ENCODE measurements at regions not wholly inside any gene's neighbourhood (a gene's known extent, or its start where the extent isn't known, plus 50 kb on each side); places are given as distances from the start of the nearest gene placed in this dataset.

DNA sequence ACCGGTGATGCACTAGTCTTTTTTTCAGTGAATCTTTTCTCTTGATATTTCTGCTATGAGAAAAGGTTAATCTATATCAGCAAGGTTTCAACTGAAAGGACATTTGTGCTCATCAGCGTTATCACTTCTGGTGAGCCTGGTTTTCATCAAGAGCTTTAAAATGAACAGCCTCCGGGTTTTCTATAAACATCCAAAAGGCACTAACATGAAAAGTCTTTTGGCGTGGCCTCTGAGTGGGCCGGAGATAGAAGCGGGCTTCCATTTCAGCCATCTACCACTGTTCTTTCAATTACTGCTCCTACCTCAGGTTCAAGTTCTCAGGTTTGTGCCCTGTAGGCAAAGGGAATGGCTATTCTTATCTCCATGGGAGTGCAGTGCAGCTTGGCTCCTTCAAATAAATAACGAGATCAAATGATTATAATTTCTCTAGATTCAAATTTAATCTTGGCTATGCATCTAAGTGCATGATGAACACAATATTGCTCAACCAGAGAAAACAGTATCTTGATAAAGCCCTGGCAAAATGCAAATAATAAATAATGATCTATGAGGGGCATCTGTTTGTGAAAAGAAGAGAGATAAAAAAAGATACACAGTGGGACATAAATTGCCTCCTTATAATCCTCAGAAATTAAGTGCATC lies 314.8 kb downstream of the CDH2 start:
- no peak for TF ChIP-seq YY1 (IDR thresholded peaks at IDR 0.05; ENCODE audit: extremely low read depth, insufficient replicate concordance, low read depth, low read length)
- TF ChIP-seq, protein P1, sequence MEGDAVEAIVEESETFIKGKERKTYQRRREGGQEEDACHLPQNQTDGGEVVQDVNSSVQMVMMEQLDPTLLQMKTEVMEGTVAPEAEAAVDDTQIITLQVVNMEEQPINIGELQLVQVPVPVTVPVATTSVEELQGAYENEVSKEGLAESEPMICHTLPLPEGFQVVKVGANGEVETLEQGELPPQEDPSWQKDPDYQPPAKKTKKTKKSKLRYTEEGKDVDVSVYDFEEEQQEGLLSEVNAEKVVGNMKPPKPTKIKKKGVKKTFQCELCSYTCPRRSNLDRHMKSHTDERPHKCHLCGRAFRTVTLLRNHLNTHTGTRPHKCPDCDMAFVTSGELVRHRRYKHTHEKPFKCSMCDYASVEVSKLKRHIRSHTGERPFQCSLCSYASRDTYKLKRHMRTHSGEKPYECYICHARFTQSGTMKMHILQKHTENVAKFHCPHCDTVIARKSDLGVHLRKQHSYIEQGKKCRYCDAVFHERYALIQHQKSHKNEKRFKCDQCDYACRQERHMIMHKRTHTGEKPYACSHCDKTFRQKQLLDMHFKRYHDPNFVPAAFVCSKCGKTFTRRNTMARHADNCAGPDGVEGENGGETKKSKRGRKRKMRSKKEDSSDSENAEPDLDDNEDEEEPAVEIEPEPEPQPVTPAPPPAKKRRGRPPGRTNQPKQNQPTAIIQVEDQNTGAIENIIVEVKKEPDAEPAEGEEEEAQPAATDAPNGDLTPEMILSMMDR (IDR thresholded peaks at IDR 0.05 in 2 of 3, conservative IDR thresholded peaks at IDR 0.05 in 1 of 3; ENCODE audit: borderline replicate concordance in 1 of 3, insufficient read depth in 1 of 3, low read depth in 2 of 3, low read length in 2 of 3): no peak
- no peak for TF ChIP-seq POLR2AphosphoS5 (IDR thresholded peaks at IDR 0.05; ENCODE audit: low read depth, low read length)
- TF ChIP-seq, protein P2, sequence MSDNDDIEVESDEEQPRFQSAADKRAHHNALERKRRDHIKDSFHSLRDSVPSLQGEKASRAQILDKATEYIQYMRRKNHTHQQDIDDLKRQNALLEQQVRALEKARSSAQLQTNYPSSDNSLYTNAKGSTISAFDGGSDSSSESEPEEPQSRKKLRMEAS (IDR thresholded peaks at IDR 0.05): no peak
- TF ChIP-seq SRF (IDR thresholded peaks at IDR 0.05; ENCODE audit: low read depth): no peak
- TF ChIP-seq POLR2A (IDR thresholded peaks at IDR 0.05; ENCODE audit: borderline replicate concordance, extremely low read depth, insufficient read depth, insufficient read length): no peak
- no peak for TF ChIP-seq ZNF274 (IDR thresholded peaks at IDR 0.05; ENCODE audit: low read depth, low read length)
- no peak for TF ChIP-seq EZH2phosphoT487 (IDR thresholded peaks at IDR 0.05; ENCODE audit: borderline replicate concordance)
- TF ChIP-seq SP1 (IDR thresholded peaks at IDR 0.05; ENCODE audit: low read depth): no peak

Measured in HCT116 (cell line).